HUDEP-2 (cell line): ENCODE measurements at regions not wholly inside any gene's neighbourhood (a gene's known extent, or its start where the extent isn't known, plus 50 kb on each side); places are given as distances from the start of the nearest gene placed in this dataset.
"Not testable (repeated sequence)": the region's sequence is repeated elsewhere in the genome, so short reads cannot be mapped to it uniquely, and the experiment has no call there.

Experiments used
- DNase-seq, 76 experiments: peaks; one replicate each; lab custom pipeline; 2025; ENCODE audit not compliant: unreplicated experiment in 76 of 76; lab: John Stamatoyannopoulos, UW

DNA sequence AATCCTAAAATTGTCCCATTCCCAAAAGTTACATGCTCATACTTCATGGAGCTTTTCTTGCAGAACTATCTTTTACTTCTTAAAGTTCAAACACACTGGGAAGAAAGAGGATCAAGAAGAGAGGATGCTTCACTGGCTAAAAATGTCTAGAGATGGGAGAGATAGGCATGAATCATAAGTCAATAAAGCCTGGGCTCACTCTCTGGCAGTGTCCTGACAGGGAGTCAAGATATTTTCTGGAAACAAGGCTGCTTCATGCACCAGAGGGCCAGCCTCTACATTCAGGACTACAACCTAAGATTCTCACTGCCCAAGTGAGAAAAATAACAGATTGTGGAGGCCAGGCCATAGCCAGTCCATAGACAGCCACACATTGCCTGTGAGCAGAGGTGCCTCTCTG lies 1358.4 kb downstream of the EFNA5 start:
- DNase-seq = no peak

DNA sequence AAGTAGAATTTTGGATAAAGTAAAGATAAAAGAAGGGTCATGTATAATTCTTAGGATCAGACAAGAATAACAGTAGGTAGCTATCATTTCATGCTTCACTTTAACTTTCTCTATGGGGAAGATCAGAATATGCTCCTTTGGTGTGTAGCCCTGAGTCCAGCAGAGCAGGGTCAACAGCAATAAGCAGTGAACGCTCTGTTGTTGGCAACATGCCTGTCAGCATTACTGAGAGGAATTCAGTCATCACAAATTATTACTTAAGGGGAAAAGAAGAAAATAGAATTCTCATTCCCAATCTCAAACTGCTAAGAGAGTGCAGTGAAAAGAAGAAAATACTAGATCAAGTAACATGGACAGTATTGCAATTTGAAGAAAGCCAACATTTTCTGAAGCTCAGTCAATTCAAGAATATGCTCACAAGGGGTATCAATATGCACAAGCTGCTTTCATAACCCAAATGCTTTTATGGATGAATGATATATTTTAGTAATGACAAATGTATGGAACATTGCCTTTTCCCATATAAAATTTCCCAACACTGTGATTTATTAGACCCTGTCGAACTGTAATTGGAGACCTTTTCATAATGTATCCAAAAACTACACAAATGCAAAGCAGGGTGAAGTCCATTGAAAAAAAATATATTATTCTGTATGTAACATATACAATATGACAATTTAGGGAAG lies 1359.4 kb downstream of the EFNA5 start:
- DNase-seq = no peak

GRCh38 chr5:106307265-106307664 lies 1363.5 kb downstream of the EFNA5 start:
- DNase-seq = no peak

DNA sequence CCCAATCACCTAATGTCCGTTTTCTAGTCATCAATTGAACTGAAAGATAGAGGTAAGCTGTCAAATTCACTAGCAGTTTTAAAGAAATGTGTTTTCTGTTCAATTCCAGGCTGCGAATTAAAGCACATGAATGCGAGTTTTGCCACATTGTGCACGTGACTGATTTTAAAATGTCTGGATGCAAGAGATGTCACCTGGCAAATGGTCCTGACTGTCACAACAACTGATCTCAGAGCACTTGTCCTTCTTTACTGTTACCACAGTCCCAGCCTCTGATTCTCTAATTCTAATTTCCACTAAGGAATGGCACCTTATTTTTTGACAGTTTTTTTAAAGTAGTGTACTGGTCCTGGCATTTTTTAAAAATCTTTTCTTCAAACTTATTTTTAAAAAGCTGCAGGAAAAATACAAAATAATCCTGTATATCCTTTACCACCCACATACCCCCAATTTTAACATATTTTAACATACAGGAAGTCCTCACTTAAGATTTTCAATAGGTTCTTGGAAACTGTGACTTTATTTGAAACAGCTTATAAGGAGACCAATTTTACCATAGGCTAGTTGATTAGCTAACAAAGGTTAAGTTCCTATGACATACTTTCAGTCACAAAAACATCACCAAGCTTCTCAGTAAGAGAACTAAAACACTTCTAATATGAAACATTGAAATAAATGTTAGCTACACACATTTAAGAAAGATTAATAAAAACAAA lies 1364.3 kb downstream of the EFNA5 start:
- no peak for DNase-seq

DNA sequence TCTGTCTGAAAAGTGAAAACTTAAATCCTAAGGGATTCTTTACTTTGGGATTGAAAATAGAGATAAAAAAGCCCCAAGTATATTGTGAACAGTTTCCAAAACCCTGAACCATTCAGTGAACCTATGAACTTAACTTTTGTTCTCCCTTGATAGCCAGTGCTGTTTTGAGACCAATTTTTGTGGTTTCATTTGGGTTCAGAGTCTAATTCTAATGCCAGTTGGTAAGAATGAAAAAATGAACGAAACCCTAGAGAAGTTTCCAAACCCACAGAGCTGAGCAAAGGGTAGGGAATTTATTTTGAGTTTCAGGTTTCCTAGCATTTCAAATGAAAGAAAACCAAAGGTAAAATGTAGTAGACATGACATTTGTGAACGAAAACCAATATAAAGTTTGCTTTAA lies 1366.8 kb downstream of the EFNA5 start:
- DNase-seq = no peak

DNA sequence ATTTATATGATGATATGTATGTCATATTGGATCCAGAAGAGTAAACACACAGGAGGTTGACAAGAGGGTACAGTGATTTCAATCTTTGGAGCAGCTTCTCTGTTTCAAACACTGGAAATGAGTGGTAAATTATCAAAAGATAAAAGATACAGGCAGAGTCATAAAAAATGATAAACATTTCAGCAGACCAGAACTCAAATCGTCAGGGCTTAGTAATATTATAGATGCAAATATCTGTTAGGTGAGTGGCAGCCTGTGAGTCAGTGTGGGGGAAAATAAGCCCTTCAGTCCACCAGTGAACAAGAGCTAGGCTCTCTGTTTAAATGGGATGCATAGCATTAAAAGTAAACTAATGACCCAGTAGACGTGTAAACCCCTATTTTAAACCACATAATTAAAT lies 1378.1 kb downstream of the EFNA5 start:
- no peak for DNase-seq

DNA sequence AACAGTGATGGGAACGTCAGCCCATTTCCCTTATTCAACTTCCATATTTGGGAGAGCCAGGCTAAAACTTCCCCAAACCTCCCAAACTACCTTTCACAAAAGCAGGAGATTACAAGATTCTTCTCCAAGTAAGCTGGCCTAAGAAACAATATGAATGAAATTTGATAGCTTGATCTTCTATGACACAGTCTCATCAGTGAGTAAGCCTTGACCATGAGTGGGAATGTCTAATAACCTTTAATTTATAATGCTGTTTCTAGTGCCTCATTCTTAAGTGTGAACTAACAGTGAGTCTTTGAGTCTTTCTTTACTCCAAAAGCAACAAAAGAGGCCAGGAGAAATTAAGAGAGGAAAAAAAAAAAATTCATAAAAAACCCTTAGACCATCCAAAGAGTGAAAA lies 1379.9 kb downstream of the EFNA5 start:
- DNase-seq = no peak

GRCh38 chr5:106288979-106289378 lies 1381.8 kb downstream of the EFNA5 start:
- no peak for DNase-seq

DNA sequence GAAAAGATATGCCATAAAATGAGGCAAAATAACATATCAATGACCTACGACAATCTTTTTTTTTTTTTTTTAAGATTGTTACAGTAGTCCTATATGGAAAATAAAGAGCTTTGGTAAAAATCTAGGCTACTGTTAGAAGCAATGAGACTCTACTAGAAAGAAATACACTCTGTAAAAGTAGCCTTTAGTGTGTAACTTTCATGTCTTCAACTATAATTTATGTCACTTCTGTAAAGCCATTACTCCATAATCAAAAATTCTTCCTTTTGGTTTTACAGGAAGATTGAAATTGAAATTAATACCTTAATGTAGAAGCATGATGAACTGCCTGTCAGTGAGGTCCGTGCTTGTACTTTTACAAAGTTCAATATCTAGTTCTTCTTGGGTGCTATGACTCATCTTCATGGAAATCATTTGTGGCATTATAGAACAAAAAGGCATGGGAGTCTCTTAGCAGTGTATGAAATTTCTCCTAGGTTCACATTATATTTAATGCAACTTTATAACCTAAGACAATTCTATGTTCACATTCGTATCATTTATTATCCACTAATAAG lies 1393.1 kb downstream of the EFNA5 start:
- DNase-seq = no peak

DNA sequence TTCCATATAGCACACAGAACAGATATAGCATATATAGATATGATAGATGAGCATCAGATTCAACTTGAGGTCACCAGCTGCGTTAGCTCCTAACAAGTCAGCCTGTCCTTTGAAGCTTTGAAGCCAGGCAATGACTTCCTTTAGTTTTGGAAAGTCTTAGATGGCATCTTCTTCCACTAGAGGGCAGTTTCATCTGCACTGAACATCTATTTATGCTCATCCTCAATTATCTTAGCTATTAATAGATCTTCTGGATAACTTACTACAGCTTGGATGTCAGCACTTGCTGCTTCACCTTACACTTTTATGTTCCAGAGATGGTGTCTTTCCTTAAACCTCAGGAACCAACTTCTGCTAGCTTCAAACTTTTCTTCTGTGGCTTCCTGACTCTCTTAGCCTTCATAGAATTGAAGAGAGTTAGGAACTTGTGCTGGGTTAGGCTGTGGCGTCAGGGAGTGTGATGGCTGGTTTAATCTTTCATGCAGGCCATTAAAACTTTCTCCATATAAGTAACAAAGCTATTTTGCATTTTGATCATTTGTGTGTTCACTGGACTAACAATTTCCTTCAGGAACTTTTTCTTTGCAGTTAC lies 1401.4 kb downstream of the EFNA5 start:
- no peak for DNase-seq

DNA sequence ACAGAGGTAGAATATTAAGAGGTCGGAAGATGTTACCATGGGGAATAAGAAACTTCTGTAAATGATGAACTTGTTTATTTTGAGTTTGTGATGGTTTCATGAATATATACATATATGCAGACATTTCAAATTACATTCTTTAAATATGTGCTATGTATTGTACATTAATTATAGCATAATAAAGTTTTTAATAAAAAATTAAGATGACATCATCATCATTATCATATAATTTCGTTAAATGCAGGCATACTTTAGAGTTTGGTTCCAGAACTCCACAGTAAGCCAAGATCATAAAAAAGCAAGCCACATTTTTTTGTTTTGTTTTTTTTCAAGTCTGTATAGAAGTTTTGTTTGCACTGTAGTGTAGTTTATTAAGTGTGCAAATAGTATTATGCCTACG lies 1403.5 kb downstream of the EFNA5 start:
- DNase-seq = no peak

DNA sequence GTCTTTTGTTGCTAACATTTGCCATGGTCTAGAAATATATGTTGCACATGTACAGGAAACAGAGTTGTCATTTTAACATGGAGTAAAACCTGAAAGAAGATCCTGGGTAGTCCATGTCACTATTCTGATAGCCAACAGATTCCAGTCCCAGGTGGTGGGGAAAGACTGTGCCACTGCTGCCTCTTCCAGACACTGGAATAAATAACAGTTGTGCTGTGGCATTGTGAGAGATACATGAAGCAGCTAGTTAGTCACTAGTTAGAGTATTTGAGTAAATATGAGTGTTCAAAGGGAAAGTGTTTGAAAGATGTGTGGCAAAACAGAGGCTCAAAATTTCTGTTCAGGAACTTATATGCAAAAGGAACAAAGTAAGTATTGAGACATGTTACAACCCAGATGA lies 1408.3 kb downstream of the EFNA5 start:
- DNase-seq = no peak

GRCh38 chr5:106259431-106260090 lies 1411.2 kb downstream of the EFNA5 start:
- not testable (repeated sequence) for DNase-seq

DNA sequence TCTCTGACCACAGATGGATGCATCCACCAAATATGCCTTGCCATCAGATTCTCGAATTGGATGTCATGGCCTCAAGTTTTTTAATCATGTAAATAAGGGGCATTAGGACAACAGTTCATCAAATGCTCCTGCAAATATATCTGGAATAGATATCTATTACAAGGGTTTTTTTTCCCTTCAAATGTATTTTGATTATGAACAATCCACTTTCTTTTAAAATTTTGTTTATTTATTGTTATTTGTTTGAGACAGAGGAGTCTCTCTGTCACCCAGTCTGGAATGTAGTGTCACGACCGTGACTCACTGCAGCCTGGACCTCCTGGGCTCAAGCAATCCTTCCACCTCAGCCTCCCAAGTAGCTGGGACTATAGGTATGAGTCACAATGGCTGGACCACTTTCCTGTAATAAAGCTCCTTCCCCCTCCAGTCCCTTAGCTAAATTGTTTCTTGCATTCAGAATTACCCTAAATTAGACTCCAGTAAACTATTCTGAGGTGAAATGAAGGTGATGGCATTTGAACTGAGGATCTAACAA lies 1412.1 kb downstream of the EFNA5 start:
- DNase-seq = no peak

DNA sequence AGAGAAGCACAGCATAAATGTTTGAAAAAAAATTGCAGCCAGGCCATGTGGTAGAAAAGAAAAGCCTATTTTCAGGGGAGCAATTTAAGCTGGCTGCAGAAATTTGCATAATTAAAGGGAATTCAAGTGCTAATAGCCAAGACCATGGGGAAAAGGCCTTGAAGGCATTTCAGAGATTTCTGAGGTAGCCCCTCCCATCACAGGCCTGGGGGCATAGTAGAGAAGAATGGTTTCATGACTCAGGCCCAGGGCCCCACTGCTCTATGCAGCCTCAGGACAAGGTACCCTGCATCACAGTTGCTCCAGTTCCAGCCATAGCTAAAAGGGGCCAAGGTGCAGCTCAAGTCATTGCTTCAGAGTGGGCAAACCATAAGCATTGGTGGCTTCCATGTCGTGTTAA lies 1416.0 kb downstream of the EFNA5 start:
- DNase-seq = no peak

DNA sequence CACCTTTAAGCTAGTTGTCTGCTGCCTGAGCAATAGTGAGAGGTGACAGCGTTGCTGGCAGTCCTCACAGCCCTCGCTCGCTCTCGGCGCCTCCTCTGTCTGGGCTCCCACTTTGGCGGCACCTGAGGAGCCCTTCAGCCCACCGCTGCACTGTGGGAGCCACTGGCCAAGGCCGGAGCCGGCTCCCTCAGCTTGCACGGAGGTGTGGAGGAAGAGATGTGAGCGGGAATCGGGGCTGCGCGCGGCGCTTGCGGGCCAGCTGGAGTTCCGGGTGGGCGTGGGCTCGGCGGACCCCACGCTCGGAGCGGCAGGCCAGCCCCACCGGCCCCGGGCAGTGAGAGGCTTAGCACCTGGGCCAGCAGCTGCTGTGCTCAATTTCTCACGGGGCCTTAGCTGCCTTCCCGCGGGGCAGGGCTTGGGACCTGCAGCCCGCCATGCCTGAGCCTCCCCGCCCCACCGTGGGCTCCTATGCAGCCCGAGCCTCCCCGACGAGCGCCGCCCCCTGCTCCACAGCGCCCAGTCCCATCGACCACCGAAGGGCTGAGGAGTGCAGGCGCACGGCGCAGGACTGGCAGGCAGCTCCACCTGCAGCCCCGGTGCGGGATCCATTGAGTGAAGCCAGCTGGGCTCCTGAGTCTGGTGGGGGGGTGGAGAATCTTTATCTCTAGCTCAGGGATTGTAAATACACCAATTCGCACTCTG lies 1424.5 kb downstream of the EFNA5 start:
- not testable (repeated sequence) for DNase-seq

- no peak for DNase-seq
Measured at GRCh38 chr5:106241409-106241808, 1429.3 kb downstream of the EFNA5 start.

- no peak for DNase-seq
Measured at GRCh38 chr5:106205916-106206571, 1464.7 kb downstream of the EFNA5 start.

DNA sequence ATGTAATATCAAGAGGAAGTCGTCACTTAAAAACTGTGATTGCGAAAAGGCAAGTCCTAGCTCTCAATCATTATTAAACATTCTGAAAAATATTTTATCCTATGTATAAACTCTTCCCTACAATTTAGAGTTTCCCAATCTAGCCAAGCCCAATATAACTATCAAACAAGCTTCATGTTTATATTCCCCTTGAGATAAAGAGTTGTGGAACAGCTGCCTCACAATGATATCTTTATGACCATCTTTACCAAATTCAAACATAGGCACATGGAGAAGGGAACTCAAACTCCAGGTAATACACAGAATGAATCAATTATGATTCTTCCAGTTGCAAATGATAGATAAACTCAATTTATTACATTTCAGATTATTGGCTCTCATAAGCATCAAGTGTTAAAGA lies 1468.7 kb downstream of the EFNA5 start:
- DNase-seq = no peak

DNA sequence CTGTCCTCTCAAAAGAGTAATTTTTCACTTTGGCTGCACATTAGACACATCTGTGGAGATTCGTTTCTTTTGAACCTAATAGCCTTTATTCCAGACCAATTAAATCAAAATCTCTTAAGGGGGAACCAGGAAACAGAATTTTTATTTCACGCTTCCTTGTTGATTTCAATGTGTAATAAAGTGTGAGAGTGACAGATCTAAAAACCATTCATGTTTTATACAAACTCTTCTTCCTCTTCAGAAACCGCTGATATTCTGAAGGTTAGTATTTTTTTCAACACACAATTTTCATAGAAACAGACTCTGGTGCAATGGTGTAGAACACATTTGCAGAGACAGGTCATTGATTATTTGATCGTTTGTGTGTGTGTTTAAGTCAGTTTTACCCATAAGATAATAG lies 1469.8 kb downstream of the EFNA5 start:
- no peak for DNase-seq
